Osteoblast (primary cell): ENCODE measurements at regions not wholly inside any gene's neighbourhood (a gene's known extent, or its start where the extent isn't known, plus 50 kb on each side); places are given as distances from the start of the nearest gene placed in this dataset.

ENCODE experiments used
- DNase-seq: peaks from one replicate; pipeline ENCODE4 v3.0.0; 2011; ENCODE audit warnings: low spot score, mixed read lengths; ENCODE audit not compliant: insufficient read length; ENCODE audit errors: missing footprints
- H2AFZ ChIP-seq: 2 replicates; pipeline ENCODE4 v1.6.0; 2011; ENCODE audit warnings: mild to moderate bottlenecking, low read length
- H3K27ac ChIP-seq: 2 replicates; pipeline ENCODE4 v1.5.1; 2011; ENCODE audit warnings: mild to moderate bottlenecking, low read depth, low read length, moderate library complexity
- H3K27me3 ChIP-seq: 2 replicates; pipeline ENCODE4 v1.6.0; 2012; ENCODE audit warnings: mild to moderate bottlenecking, control low read depth, inconsistent platforms, low read length, moderate library complexity; ENCODE audit not compliant: insufficient read depth
- H3K36me3 ChIP-seq: 2 replicates; pipeline ENCODE4 v1.5.1; 2011; ENCODE audit warnings: mild to moderate bottlenecking, low read length, control low read depth, moderate library complexity; ENCODE audit not compliant: insufficient read depth
- H3K4me1 ChIP-seq: 2 replicates; pipeline ENCODE4 v1.5.1; 2011; ENCODE audit warnings: mild to moderate bottlenecking, low read length, control low read depth, moderate library complexity; ENCODE audit not compliant: insufficient read depth
- H3K4me2 ChIP-seq: 2 replicates; pipeline ENCODE4 v1.6.0; 2011; ENCODE audit warnings: mild to moderate bottlenecking, low read length; ENCODE audit not compliant: insufficient read depth
- H3K4me3 ChIP-seq: fragments of 200-600 bp; sonication (generic); 3 replicates; pipeline ENCODE4 v1.5.1; 2012; ENCODE audit warnings: mild to moderate bottlenecking, low read length, inconsistent platforms; ENCODE audit not compliant: insufficient read depth
- H3K79me2 ChIP-seq: 2 replicates; pipeline ENCODE4 v1.6.0; 2012; ENCODE audit warnings: mild to moderate bottlenecking, low read length, control low read depth, inconsistent platforms; ENCODE audit not compliant: insufficient read depth
- H3K9me3 ChIP-seq: 2 replicates; pipeline ENCODE4 v1.5.1; 2011; ENCODE audit warnings: low read depth, low read length, control low read depth
- H4K20me1 ChIP-seq: 2 replicates; pipeline ENCODE4 v1.6.0; 2012; ENCODE audit warnings: mild to moderate bottlenecking, low read length, control low read depth; ENCODE audit not compliant: insufficient read depth
- CTCF ChIP-seq: IDR thresholded peaks from 2 replicates; pipeline ENCODE4 v1.5.1; 2011; ENCODE audit warnings: mild to moderate bottlenecking, low read depth, low read length, moderate library complexity; ENCODE audit errors: extremely low read depth

- no peak overlapping the region for H3K4me3 ChIP-seq
- no peaks in the 10 kb centered on the region for H3K4me1 ChIP-seq
- peaks cover 3% of the 10 kb centered on the region for H3K9me3 ChIP-seq
- no peak overlapping the region for H2AFZ ChIP-seq
- no peaks in the 10 kb centered on the region for H3K79me2 ChIP-seq
- no peak for DNase-seq
- H4K20me1 ChIP-seq, result no peaks in the 10 kb centered on the region
- H3K4me2 ChIP-seq, result no peak overlapping the region
- no peak for TF ChIP-seq CTCF
- H3K27ac ChIP-seq, result no peak overlapping the region
- H3K27me3 ChIP-seq, result no peaks in the 10 kb centered on the region
- no peaks in the 10 kb centered on the region for H3K36me3 ChIP-seq
Observed at GRCh38 chr6:1495344-1495743, 106.0 kb downstream of the FOXF2 start.

GRCh38 chr6:1496092-1496491 is 106.7 kb downstream of the FOXF2 start:
- Histone ChIP-seq H2AFZ (no peak overlapping the region), H3K27ac (no peak overlapping the region), H3K79me2 (no peaks in the 10 kb centered on the region), H3K4me1 (no peaks in the 10 kb centered on the region), H3K9me3 (peaks cover 3% of the 10 kb centered on the region), H3K36me3 (no peaks in the 10 kb centered on the region), H3K27me3 (no peaks in the 10 kb centered on the region), H3K4me2 (no peak overlapping the region), H3K4me3 (no peak overlapping the region), H4K20me1 (no peaks in the 10 kb centered on the region)
- no peak for TF ChIP-seq CTCF
- no peak for DNase-seq

GRCh38 chr6:1496836-1497760 is 107.7 kb downstream of the FOXF2 start:
- Histone ChIP-seq H4K20me1 (no peaks in the 10 kb centered on the region), H3K4me1 (no peaks in the 10 kb centered on the region), H3K4me2 (no peak overlapping the region), H3K9me3 (peaks cover 3% of the 10 kb centered on the region), H3K27me3 (no peaks in the 10 kb centered on the region), H3K27ac (no peak overlapping the region), H2AFZ (no peak overlapping the region), H3K4me3 (no peak overlapping the region), H3K79me2 (no peaks in the 10 kb centered on the region), H3K36me3 (no peaks in the 10 kb centered on the region)
- TF ChIP-seq CTCF, result no peak
- no peak for DNase-seq

GRCh38 chr6:1497761-1498105 is 108.4 kb downstream of the FOXF2 start:
- no peak for DNase-seq
- Histone ChIP-seq H3K36me3 (no peaks in the 10 kb centered on the region), H3K9me3 (peaks cover 3% of the 10 kb centered on the region), H2AFZ (no peak overlapping the region), H3K27me3 (no peaks in the 10 kb centered on the region), H4K20me1 (no peaks in the 10 kb centered on the region), H3K4me3 (no peak overlapping the region), H3K79me2 (no peaks in the 10 kb centered on the region), H3K4me1 (no peaks in the 10 kb centered on the region), H3K27ac (no peak overlapping the region), H3K4me2 (no peak overlapping the region)
- TF ChIP-seq CTCF, result no peak
